ENCODE measurements at regions not wholly inside any gene's neighbourhood (a gene's known extent, or its start where the extent isn't known, plus 50 kb on each side); places are given as distances from the start of the nearest gene placed in this dataset.

GRCh38 chr7:117929237-117929636 lies 56.0 kb upstream of the CTTNBP2 start:
- DNase-seq, result no peak

- DNase-seq, result no peak
Measured at GRCh38 chr7:117931314-117931713, 58.1 kb upstream of the CTTNBP2 start.

DNA sequence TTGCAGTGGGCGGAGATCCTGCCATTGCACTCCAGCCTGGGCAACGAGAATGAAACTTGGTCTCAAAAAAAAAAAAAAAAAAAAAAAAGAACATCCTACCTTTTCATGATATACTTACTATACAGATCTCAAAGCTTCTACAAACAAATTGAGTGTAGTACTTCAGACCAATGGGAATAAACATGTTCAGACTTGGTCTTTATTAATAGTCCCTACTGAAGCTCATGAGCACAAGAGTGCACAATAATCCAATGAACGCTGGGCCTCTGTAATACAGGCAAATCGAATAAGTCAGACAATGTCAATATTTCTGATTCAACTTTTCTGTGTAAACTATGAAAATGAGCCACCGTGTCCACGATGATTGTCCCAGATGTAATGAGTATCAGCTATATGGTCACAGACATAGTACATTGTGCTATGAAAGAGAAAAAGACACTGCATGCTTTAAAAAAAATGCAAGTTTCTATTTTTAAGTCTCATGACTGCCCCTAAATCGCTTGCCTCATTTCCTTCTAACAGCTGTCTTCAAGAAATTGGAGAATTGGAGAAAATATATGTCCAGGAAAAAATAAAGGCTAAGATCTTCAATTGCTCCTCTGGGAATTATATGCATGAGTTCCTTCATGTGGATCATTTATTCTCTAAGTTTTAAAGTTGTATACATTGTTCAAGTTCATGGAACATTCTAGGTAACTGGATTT lies 64.0 kb upstream of the CTTNBP2 start:
- no peak for DNase-seq

GRCh38 chr7:117937753-117938483 lies 64.7 kb upstream of the CTTNBP2 start:
- no peak for DNase-seq

DNA sequence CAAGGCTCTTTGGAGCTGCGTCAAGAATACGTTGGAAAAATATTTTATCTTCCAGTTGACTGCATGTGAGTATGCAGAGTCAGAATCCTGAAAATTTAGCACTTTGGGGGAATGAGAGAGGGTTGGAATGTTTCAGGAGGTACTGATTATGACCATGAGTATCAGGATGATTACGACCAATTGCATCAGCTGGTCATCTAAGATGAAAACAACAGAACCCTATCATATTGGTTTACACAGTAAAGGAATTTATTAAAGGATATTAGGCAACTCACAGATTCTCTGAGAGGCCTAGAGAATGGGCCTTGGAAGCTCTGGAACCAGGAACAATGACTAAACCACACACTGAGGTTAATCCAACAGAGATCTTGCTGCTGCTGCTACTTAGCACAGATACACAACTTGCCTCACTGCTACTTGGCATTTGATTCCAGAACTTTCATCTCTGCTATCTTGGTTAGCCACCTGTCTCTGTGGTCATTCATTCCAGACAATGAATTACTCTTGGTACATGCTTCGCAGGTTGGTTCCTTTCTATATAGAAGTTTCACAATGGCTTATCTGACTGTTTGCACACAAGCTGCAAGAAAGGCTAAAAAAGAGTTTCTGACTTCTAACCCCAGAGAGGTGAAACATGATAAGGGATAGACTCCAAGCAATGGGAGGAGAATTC lies 68.0 kb upstream of the CTTNBP2 start:
- DNase-seq, result no peak

- DNase-seq, result no peak
Measured at GRCh38 chr7:117942780-117943179, 69.5 kb upstream of the CTTNBP2 start.

DNA sequence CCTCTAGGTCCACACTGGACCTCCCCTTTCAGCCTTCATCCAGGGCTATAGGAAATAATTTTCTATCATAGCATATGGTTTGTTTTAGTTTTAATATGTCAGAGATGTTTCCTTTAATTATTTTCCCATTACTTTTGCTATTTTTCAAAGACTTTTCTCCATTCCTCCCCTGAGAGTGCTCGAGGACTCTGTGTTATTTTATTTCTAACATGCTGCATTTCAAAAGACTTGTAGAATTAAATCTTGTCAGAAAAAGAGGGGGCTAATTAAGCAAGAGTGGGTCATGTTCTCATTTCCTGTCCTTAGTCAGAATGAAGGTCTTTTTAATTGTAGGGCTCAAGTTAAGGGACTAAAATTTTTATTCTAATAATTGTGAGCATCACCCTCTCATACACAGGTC lies 71.6 kb upstream of the CTTNBP2 start:
- DNase-seq, result no peak

- DNase-seq, result no peak
Measured at GRCh38 chr7:117946151-117946633, 73.0 kb upstream of the CTTNBP2 start.

DNA sequence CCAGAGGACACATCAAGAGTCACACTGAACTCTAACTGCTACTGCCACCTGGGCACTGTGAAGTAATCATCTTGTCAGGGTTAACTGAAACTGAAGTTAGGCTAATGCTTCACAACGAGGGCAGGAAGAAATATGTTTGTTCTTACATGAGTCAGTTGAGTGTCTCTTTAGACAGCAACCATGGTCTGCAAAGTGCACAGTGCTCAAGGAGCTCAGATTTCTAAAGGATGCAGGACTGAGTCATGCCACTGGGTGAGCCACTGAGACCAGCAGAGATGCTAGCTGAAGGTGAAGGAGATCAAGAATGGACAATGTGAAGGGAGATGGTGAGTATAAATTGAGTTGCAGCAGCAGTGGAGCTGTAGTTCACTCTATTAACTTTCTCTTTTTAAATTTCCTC lies 76.0 kb upstream of the CTTNBP2 start:
- DNase-seq, result no peak

- DNase-seq, result no peak
Measured at GRCh38 chr7:117950601-117951260, 77.5 kb upstream of the CTTNBP2 start.

- DNase-seq, result no peak
Measured at GRCh38 chr7:117951285-117951684, 78.0 kb upstream of the CTTNBP2 start.

DNA sequence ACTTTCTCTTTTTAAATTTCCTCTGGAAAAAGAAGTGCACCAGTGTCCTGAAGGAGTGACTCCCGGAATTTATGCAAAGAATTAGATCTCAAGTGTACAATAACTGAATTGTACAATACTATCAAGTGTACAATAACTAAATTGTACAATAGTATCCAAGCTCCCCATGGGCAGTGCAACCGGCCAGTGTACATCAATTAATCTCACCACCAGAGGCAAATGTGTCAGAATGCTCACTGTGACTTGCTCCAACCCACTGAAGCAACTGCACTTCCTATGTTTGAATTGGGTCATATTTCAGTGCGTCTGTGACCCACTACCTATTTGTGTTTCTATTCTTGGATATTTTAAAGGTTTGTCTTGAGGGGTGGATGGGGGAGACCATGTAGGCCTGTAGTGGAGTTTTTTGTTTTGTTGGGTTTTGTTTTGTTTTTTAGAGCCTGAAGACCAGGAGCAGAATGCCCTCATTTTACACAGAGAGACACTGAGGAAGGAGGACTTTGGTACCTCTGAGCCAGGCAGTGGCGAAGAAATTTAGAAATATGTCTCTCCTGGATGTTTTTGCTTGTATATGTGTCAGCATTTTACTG lies 78.5 kb upstream of the CTTNBP2 start:
- DNase-seq, result no peak

- DNase-seq, result no peak
Measured at GRCh38 chr7:117955046-117955445, 81.8 kb upstream of the CTTNBP2 start.

DNA sequence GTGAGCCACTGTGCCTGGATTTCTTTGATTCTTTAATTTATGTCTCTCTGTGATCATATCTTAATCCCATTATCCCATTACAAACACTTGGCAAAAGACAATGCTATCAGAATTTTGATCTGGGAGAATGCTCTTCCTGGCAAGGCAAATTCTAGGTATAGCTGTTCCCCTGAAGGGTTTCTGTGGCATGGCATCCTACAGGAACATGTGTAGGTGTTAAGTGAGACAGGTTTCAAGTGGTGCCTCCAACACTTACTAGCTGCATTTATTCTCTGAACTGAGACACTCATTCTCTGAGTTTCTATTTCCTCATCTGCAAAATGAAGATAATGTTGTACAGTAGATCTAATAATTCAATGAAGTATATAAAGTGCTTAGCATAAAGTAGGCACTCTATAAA lies 87.1 kb upstream of the CTTNBP2 start:
- DNase-seq, result no peak

DNA sequence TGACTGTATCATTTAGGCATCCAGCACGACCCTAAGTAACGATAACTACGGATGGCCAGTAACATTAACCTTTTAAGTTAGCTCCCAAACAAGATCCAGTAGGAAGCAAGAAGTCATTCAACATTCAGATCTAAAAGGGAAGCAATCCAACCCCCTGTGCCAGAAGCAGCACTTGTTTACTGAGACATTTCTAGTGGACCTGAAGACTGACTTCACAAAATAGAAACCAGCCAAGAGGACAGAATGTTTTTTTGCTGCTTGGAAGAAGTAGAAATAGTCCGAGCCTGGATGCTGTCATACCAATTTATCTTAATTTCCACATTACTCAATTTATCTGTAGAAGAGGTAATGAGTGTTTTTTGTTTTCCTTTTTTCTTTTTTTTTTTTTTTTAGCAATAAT lies 88.0 kb upstream of the CTTNBP2 start:
- no peak for DNase-seq

GRCh38 chr7:117962366-117962994 lies 89.2 kb upstream of the CTTNBP2 start:
- DNase-seq, result no peak

DNA sequence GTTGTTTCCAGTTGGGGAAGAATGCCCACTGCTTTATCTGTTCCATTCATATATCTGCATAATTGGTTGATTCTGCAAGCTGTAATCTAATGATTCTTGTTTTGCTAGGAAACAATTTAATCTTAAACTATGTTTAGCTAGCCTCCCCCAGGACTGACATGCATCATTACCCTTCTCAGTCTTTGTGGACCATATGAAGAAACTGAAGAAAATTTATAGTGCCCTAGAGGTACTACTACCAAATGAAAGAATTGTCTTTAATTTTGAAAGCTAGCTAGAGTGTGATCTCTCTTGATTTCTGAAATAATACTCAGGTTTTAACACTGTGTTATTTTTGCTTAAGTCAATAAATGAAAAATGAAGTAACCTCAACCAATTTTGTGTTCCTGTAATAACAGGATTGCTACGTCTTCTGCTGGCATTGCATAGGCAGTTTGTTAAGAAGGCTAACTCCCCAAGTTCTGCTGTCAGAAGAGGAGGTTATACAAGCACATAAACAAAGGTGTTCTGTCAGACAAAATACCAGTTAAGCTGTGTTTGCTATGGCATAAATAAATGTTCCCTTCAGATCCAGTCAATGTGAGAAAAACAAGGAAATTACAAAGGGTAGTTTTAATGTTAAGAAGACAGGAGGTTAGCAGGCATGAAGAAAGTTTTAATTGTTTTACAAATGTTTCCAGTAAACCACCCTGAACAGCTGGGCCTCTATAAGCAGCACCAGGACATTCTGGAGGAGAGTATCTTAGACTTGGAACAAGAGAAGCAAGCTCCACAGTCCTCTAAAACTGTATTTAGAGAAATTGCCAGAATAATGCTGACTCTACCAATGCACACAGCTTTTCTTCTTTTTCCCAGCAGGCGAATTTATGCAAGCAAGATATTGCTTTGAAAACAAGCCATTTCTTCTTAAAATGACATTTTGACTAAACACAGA lies 90.3 kb upstream of the CTTNBP2 start:
- no peak for DNase-seq

GRCh38 chr7:117970801-117971200 lies 97.6 kb upstream of the CTTNBP2 start:
- DNase-seq, result no peak

GRCh38 chr7:117971556-117972244 lies 98.5 kb upstream of the CTTNBP2 start:
- DNase-seq, result no peak

- DNase-seq, result no peak
Measured at GRCh38 chr7:117972606-117973005, 99.4 kb upstream of the CTTNBP2 start.

DNA sequence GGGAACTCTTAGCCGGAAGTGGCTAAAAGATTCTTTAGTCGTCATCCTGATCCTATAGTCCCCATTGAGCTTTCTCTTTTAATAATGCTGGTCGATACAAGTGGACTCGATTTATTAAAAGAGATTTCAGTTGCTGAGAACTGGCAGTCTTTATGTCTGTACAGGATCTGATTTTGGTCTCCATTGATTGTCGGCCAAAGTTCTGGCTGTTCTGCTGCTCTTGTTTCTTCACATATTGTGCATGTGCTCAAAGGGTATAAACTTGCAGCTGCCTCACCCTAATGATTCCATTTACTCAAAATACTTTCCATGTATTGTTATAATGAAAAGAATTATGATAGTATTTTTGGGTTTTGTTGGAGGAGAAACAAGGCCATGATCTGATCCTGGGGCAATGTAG lies 100.7 kb upstream of the CTTNBP2 start:
- no peak for DNase-seq
